ENCODE measurements at regions not wholly inside any gene's neighbourhood (a gene's known extent, or its start where the extent isn't known, plus 50 kb on each side); places are given as distances from the start of the nearest gene placed in this dataset.
"Not testable (repeated sequence)": the region's sequence is repeated elsewhere in the genome, so short reads cannot be mapped to it uniquely, and the experiment has no call there.

- H3K36me3 Mint-ChIP-seq; H3K4me1 Mint-ChIP-seq; H3K9me3 ChIP-seq (ENCODE audit: low read length); H3K4me3 Mint-ChIP-seq; H3K27me3 Mint-ChIP-seq; H3K27me3 ChIP-seq (ENCODE audit: insufficient read depth, low read length, poor library complexity, severe bottlenecking); H3K36me3 ChIP-seq (ENCODE audit: insufficient read depth, low read length); H3K4me1 ChIP-seq (ENCODE audit: insufficient read depth, low read length); POLR2A ChIA-PET; H3K9me3 Mint-ChIP-seq; CTCF ChIA-PET; H3K4me3 ChIP-seq (ENCODE audit: low read length); H3K27ac ChIP-seq (ENCODE audit: low read depth, low read length): not testable (repeated sequence)
- peak in 4 of 5 donors; percentile 16 to 51 (median 23) for DNase-seq
- peak overlapping the region in 1 of 8 donors; percentile 10 for H3K27ac Mint-ChIP-seq
Measured at GRCh38 chr16:16593156-16593863, 214.4 kb downstream of the NPIPA7 start.

- POLR2A ChIA-PET; DNase-seq; H3K9me3 ChIP-seq (ENCODE audit: low read length); H3K4me3 ChIP-seq (ENCODE audit: low read length); H3K27ac Mint-ChIP-seq; H3K27me3 ChIP-seq (ENCODE audit: insufficient read depth, low read length, poor library complexity, severe bottlenecking); CTCF ChIA-PET; H3K27ac ChIP-seq (ENCODE audit: low read depth, low read length); H3K4me3 Mint-ChIP-seq; H3K9me3 Mint-ChIP-seq; H3K4me1 ChIP-seq (ENCODE audit: insufficient read depth, low read length); H3K27me3 Mint-ChIP-seq; H3K36me3 ChIP-seq (ENCODE audit: insufficient read depth, low read length); H3K36me3 Mint-ChIP-seq; H3K4me1 Mint-ChIP-seq: not testable (repeated sequence)
Measured at GRCh38 chr16:16595029-16595718, 216.2 kb downstream of the NPIPA7 start.

- DNase-seq; H3K9me3 ChIP-seq (ENCODE audit: low read length); H3K27me3 Mint-ChIP-seq; H3K27ac Mint-ChIP-seq; H3K36me3 Mint-ChIP-seq; H3K4me3 ChIP-seq (ENCODE audit: low read length); CTCF ChIA-PET; H3K4me3 Mint-ChIP-seq; H3K4me1 ChIP-seq (ENCODE audit: insufficient read depth, low read length); H3K4me1 Mint-ChIP-seq; H3K27ac ChIP-seq (ENCODE audit: low read depth, low read length); H3K36me3 ChIP-seq (ENCODE audit: insufficient read depth, low read length); H3K27me3 ChIP-seq (ENCODE audit: insufficient read depth, low read length, poor library complexity, severe bottlenecking); H3K9me3 Mint-ChIP-seq; POLR2A ChIA-PET: not testable (repeated sequence)
Measured at GRCh38 chr16:16601239-16601638, 222.3 kb downstream of the NPIPA7 start.

GRCh38 chr16:16607401-16608082 lies 228.6 kb downstream of the NPIPA7 start:
- H3K27me3 ChIP-seq (ENCODE audit: insufficient read depth, low read length, poor library complexity, severe bottlenecking); H3K4me3 Mint-ChIP-seq; DNase-seq; H3K4me3 ChIP-seq (ENCODE audit: low read length); H3K36me3 ChIP-seq (ENCODE audit: insufficient read depth, low read length); H3K9me3 ChIP-seq (ENCODE audit: low read length); H3K4me1 Mint-ChIP-seq; H3K9me3 Mint-ChIP-seq; H3K27ac Mint-ChIP-seq; H3K36me3 Mint-ChIP-seq; CTCF ChIA-PET; H3K27ac ChIP-seq (ENCODE audit: low read depth, low read length); H3K4me1 ChIP-seq (ENCODE audit: insufficient read depth, low read length); H3K27me3 Mint-ChIP-seq; POLR2A ChIA-PET: not testable (repeated sequence)

- H3K4me3 Mint-ChIP-seq; H3K36me3 Mint-ChIP-seq; H3K4me1 ChIP-seq (ENCODE audit: insufficient read depth, low read length); H3K36me3 ChIP-seq (ENCODE audit: insufficient read depth, low read length); DNase-seq; H3K9me3 ChIP-seq (ENCODE audit: low read length); H3K27me3 Mint-ChIP-seq; POLR2A ChIA-PET; H3K4me3 ChIP-seq (ENCODE audit: low read length); CTCF ChIA-PET; H3K4me1 Mint-ChIP-seq; H3K27me3 ChIP-seq (ENCODE audit: insufficient read depth, low read length, poor library complexity, severe bottlenecking); H3K9me3 Mint-ChIP-seq; H3K27ac ChIP-seq (ENCODE audit: low read depth, low read length): not testable (repeated sequence)
- peak overlapping the region in 1 of 8 donors; percentile 72 for H3K27ac Mint-ChIP-seq
Measured at GRCh38 chr16:16609627-16610026, 230.7 kb downstream of the NPIPA7 start.

GRCh38 chr16:16610389-16610967 lies 231.5 kb downstream of the NPIPA7 start:
- CTCF ChIA-PET; DNase-seq; H3K27me3 ChIP-seq (ENCODE audit: insufficient read depth, low read length, poor library complexity, severe bottlenecking); POLR2A ChIA-PET; H3K4me3 ChIP-seq (ENCODE audit: low read length); H3K9me3 ChIP-seq (ENCODE audit: low read length); H3K27ac Mint-ChIP-seq; H3K27me3 Mint-ChIP-seq; H3K4me1 Mint-ChIP-seq; H3K36me3 Mint-ChIP-seq; H3K4me3 Mint-ChIP-seq; H3K9me3 Mint-ChIP-seq; H3K36me3 ChIP-seq (ENCODE audit: insufficient read depth, low read length); H3K4me1 ChIP-seq (ENCODE audit: insufficient read depth, low read length); H3K27ac ChIP-seq (ENCODE audit: low read depth, low read length): not testable (repeated sequence)

GRCh38 chr16:16613212-16613611 lies 234.3 kb downstream of the NPIPA7 start:
- H3K27ac ChIP-seq (ENCODE audit: low read depth, low read length); H3K27me3 Mint-ChIP-seq; H3K9me3 ChIP-seq (ENCODE audit: low read length); H3K4me1 Mint-ChIP-seq; H3K9me3 Mint-ChIP-seq; H3K4me3 ChIP-seq (ENCODE audit: low read length); H3K27ac Mint-ChIP-seq; H3K4me3 Mint-ChIP-seq; DNase-seq; H3K27me3 ChIP-seq (ENCODE audit: insufficient read depth, low read length, poor library complexity, severe bottlenecking); POLR2A ChIA-PET; H3K4me1 ChIP-seq (ENCODE audit: insufficient read depth, low read length); H3K36me3 ChIP-seq (ENCODE audit: insufficient read depth, low read length); H3K36me3 Mint-ChIP-seq; CTCF ChIA-PET: not testable (repeated sequence)

- H3K36me3 Mint-ChIP-seq; CTCF ChIA-PET; H3K27me3 ChIP-seq (ENCODE audit: insufficient read depth, low read length, poor library complexity, severe bottlenecking); H3K9me3 ChIP-seq (ENCODE audit: low read length); POLR2A ChIA-PET; DNase-seq; H3K4me3 Mint-ChIP-seq; H3K27ac Mint-ChIP-seq; H3K9me3 Mint-ChIP-seq; H3K4me1 Mint-ChIP-seq; H3K27me3 Mint-ChIP-seq; H3K4me3 ChIP-seq (ENCODE audit: low read length); H3K27ac ChIP-seq (ENCODE audit: low read depth, low read length); H3K4me1 ChIP-seq (ENCODE audit: insufficient read depth, low read length); H3K36me3 ChIP-seq (ENCODE audit: insufficient read depth, low read length): not testable (repeated sequence)
Measured at GRCh38 chr16:16614484-16614883, 235.5 kb downstream of the NPIPA7 start.

Data from CD8-positive, alpha-beta memory T cell (primary cell).